Neural cell (in vitro differentiated cells): ENCODE measurements at regions not wholly inside any gene's neighbourhood (a gene's known extent, or its start where the extent isn't known, plus 50 kb on each side); places are given as distances from the start of the nearest gene placed in this dataset.

Experiments
- EZH2 ChIP-seq: fragments of 200-600, 300-800 bp; shearing (Covaris generic), sonication (generic); IDR thresholded peaks from 2 replicates; pipeline ENCODE4 v1.6.1; 2014; ENCODE audit warnings: antibody characterized with exemption, low read length, borderline replicate concordance, mild to moderate bottlenecking; ENCODE audit not compliant: insufficient read depth, poor library complexity, severe bottlenecking
- TAF1 ChIP-seq: IDR thresholded peaks from 2 replicates; pipeline ENCODE4 v1.6.1; 2012; ENCODE audit warnings: low read depth

GRCh38 chr4:59060895-59061294 is 1950.7 kb upstream of the IGFBP7 start:
- TF ChIP-seq EZH2 = no peak
- no peak for TF ChIP-seq TAF1
